ENCODE measurements at regions not wholly inside any gene's neighbourhood (a gene's known extent, or its start where the extent isn't known, plus 50 kb on each side); places are given as distances from the start of the nearest gene placed in this dataset.
"Not testable (repeated sequence)": the region's sequence is repeated elsewhere in the genome, so short reads cannot be mapped to it uniquely, and the experiment has no call there.

- intact Hi-C loops (cut with micrococcal nuclease; ENCODE audit: unreplicated experiment), result no loop called here
- H3K36me3 ChIP-seq (ENCODE audit: insufficient read depth, low read length, poor library complexity, severe bottlenecking), result no peaks in the 10 kb centered on the region
- DNase-seq (ENCODE audit: low spot score), result no peak
- H3K27me3 ChIP-seq (replicated peaks; ENCODE audit: insufficient read depth, low read depth, low read length, poor library complexity), result no peaks in the 10 kb centered on the region
- no peak overlapping the region for H3K27ac ChIP-seq (ENCODE audit: low read depth, low read length, poor library complexity, severe bottlenecking)
- ChIA-PET POLR2A (ENCODE audit: low non-redundant PET) (no interaction called here), CTCF (no interaction called here)
- no peaks in the 10 kb centered on the region for H3K9me3 ChIP-seq (ENCODE audit: low read depth, low read length, poor library complexity, severe bottlenecking)
- H3K4me1 ChIP-seq (ENCODE audit: insufficient read depth, low read length, poor library complexity, severe bottlenecking), result no peaks in the 10 kb centered on the region
- BruUV-seq (replicated peaks), result no TSS peak
- TF ChIP-seq EZH2 (IDR thresholded peaks at IDR 0.05; ENCODE audit: borderline replicate concordance, low read depth, low read length, poor library complexity, severe bottlenecking), result no peak
- no peak for TF ChIP-seq CTCF (conservative IDR thresholded peaks at IDR 0.05; ENCODE audit: low read depth, low read length)
- no peak overlapping the region for H3K4me3 ChIP-seq (ENCODE audit: low read depth, low read length, poor library complexity, severe bottlenecking)
Measured at GRCh38 chr3:61483997-61484396, 77.4 kb upstream of the PTPRG start.

GRCh38 chr3:61493339-61493738, 68.0 kb upstream of the PTPRG start:
- POLR2A ChIA-PET (ENCODE audit: low non-redundant PET), result no interaction called here
- intact Hi-C loops (cut with micrococcal nuclease; ENCODE audit: unreplicated experiment), result no loop called here
- TF ChIP-seq CTCF (conservative IDR thresholded peaks at IDR 0.05; ENCODE audit: low read depth, low read length) (no peak), EZH2 (IDR thresholded peaks at IDR 0.05; ENCODE audit: borderline replicate concordance, low read depth, low read length, poor library complexity, severe bottlenecking) (no peak)
- Histone ChIP-seq H3K36me3 (ENCODE audit: insufficient read depth, low read length, poor library complexity, severe bottlenecking) (no peaks in the 10 kb centered on the region), H3K27ac (ENCODE audit: low read depth, low read length, poor library complexity, severe bottlenecking) (no peak overlapping the region), H3K27me3 (replicated peaks; ENCODE audit: insufficient read depth, low read depth, low read length, poor library complexity) (no peaks in the 10 kb centered on the region), H3K9me3 (ENCODE audit: low read depth, low read length, poor library complexity, severe bottlenecking) (no peaks in the 10 kb centered on the region), H3K4me3 (ENCODE audit: low read depth, low read length, poor library complexity, severe bottlenecking) (no peak overlapping the region), H3K4me1 (ENCODE audit: insufficient read depth, low read length, poor library complexity, severe bottlenecking) (no peaks in the 10 kb centered on the region)
- DNase-seq (ENCODE audit: low spot score), result no peak
- BruUV-seq (replicated peaks), result no TSS peak
- CTCF ChIA-PET, result no interaction called here

- POLR2A ChIA-PET (ENCODE audit: low non-redundant PET), result interaction anchor here (0.6 kb wide), 1 partner anchor 48 kb away, joined by 5 read pairs; no protein-coding TSS in a partner anchor
- H3K9me3 ChIP-seq (ENCODE audit: low read depth, low read length, poor library complexity, severe bottlenecking); DNase-seq (ENCODE audit: low spot score); BruUV-seq (replicated peaks); H3K4me3 ChIP-seq (ENCODE audit: low read depth, low read length, poor library complexity, severe bottlenecking); intact Hi-C loops (cut with micrococcal nuclease; ENCODE audit: unreplicated experiment); CTCF ChIA-PET; H3K27me3 ChIP-seq (replicated peaks; ENCODE audit: insufficient read depth, low read depth, low read length, poor library complexity); H3K4me1 ChIP-seq (ENCODE audit: insufficient read depth, low read length, poor library complexity, severe bottlenecking); H3K36me3 ChIP-seq (ENCODE audit: insufficient read depth, low read length, poor library complexity, severe bottlenecking); H3K27ac ChIP-seq (ENCODE audit: low read depth, low read length, poor library complexity, severe bottlenecking): not testable (repeated sequence)
Measured at GRCh38 chr3:61494309-61494708, 67.1 kb upstream of the PTPRG start.

- no peak for TF ChIP-seq CTCF (conservative IDR thresholded peaks at IDR 0.05; ENCODE audit: low read depth, low read length)
- no peak for TF ChIP-seq EZH2 (IDR thresholded peaks at IDR 0.05; ENCODE audit: borderline replicate concordance, low read depth, low read length, poor library complexity, severe bottlenecking)
- intact Hi-C loops (cut with micrococcal nuclease; ENCODE audit: unreplicated experiment), result no loop called here
- Histone ChIP-seq H3K36me3 (ENCODE audit: insufficient read depth, low read length, poor library complexity, severe bottlenecking) (no peaks in the 10 kb centered on the region), H3K4me1 (ENCODE audit: insufficient read depth, low read length, poor library complexity, severe bottlenecking) (no peaks in the 10 kb centered on the region), H3K9me3 (ENCODE audit: low read depth, low read length, poor library complexity, severe bottlenecking) (no peaks in the 10 kb centered on the region), H3K27ac (ENCODE audit: low read depth, low read length, poor library complexity, severe bottlenecking) (no peak overlapping the region), H3K27me3 (replicated peaks; ENCODE audit: insufficient read depth, low read depth, low read length, poor library complexity) (no peaks in the 10 kb centered on the region), H3K4me3 (ENCODE audit: low read depth, low read length, poor library complexity, severe bottlenecking) (no peak overlapping the region)
- DNase-seq (ENCODE audit: low spot score), result no peak
- no TSS peak for BruUV-seq (replicated peaks)
- ChIA-PET POLR2A (ENCODE audit: low non-redundant PET) (no interaction called here), CTCF (no interaction called here)
Measured at GRCh38 chr3:61497463-61497862, 63.9 kb upstream of the PTPRG start.

Measured in A673 (cell line).